AG20443 (cell line): ENCODE measurements at regions not wholly inside any gene's neighbourhood (a gene's known extent, or its start where the extent isn't known, plus 50 kb on each side); places are given as distances from the start of the nearest gene placed in this dataset.

Experiments
- DNase-seq: peaks from one replicate; pipeline ENCODE4 v3.0.0; 2012; ENCODE audit warnings: low spot score, mixed read lengths

- no peak for DNase-seq
Measured at GRCh38 chr5:3825531-3826451, 230.2 kb downstream of the IRX1 start.

DNA sequence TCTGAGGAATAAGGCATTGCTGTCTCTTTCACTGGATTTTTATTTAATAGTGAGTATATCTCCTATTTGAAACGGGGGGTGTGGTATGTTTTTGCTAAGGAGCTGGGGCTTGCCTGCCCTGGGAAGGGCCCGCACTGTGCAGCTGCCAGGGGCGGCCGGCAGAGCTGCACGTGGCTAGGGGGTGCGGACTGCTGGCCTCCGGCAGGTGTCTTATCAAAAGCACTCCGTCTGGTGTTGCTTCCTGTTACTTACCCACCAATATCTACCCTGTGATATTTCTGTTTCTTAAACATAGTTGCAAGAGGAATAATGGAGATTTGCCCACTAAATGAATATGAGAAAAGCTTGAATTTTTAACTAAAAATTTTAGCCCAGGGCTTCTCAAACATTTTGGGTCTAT lies 232.0 kb downstream of the IRX1 start:
- no peak for DNase-seq

DNA sequence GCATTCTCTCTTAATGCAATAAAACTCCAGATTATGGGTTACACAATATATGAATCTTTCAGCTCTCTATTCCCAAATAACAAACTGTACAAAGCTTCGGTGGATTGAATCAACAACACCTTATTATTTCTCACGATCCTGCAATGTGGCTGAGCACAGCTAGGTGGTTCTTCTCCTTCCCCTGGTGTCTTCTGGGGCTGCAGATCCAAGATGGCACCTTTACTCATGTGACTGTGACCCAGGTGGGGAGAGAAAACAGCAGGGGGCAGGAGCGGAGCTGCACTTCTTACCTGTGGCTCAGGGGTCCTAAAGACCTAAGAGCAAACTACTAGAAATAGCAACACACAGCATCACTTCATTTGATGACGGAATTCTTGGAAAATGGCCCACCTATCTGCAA lies 233.1 kb downstream of the IRX1 start:
- DNase-seq = no peak

GRCh38 chr5:3833566-3833965 lies 237.9 kb downstream of the IRX1 start:
- no peak for DNase-seq

- DNase-seq = no peak
Measured at GRCh38 chr5:3835811-3836210, 240.2 kb downstream of the IRX1 start.

- DNase-seq = no peak
Measured at GRCh38 chr5:3836528-3836927, 240.9 kb downstream of the IRX1 start.

- no peak for DNase-seq
Measured at GRCh38 chr5:3837506-3837905, 241.9 kb downstream of the IRX1 start.

DNA sequence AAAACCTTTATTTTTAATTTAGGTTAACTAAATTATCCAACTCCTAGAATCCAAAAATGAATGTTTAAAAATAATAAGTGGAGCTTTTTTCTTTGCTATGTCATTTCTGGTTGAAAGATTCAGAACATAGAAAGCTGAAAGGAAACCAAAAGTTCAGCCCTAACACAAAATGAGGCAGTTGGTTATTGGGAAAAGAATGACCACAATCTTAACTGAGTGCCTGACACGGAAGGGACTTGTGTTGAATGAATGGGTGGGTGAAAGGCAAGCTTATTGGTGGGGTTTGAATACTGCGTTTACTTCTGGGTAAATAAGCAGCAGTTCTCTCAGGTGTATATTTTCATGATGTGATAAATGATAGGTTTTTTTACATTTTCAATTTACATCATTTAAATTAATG lies 243.5 kb downstream of the IRX1 start:
- DNase-seq = no peak

GRCh38 chr5:3842591-3842990 lies 247.0 kb downstream of the IRX1 start:
- no peak for DNase-seq

DNA sequence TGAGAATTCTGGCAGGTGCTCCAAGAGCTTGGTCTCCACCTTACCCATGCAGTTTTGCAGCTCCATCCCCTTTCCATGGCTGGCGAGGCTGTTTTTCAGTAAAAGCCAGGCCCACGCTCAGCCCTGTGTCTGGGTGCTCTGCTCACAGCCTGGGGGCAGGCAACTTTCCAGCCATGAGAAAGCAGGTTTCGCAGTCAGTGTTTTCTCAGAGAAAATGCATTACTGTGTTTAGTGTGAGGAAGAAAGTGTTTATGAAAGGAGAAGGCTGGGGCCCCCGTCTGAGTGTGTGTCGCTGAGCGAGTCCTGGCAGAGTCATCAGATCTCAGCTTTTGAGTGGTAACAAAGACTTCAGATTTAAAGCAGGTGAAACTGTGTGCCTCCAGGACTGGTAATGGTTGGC lies 248.1 kb downstream of the IRX1 start:
- DNase-seq = no peak

DNA sequence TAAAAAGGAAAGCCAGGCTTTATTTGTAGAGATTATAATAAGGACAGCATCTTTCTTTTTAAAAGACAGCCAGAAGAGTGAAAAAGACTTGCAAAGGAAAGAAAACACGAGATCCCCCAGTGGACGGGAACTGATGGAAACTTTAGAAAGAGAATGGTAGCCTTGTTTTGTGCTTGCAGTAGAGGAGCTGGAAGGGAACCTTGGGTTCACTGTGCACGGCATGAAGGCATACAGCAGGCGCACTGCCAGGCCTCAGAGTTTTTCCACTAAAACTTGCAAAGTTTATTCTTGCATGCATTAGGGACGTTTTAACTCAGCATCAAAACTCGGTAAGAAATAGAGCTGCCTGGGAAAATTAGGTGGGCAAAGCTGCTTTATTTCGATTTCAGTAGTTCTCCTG lies 248.6 kb downstream of the IRX1 start:
- DNase-seq = no peak

GRCh38 chr5:3845230-3845629 lies 249.6 kb downstream of the IRX1 start:
- no peak for DNase-seq

- no peak for DNase-seq
Measured at GRCh38 chr5:3852161-3852916, 256.7 kb downstream of the IRX1 start.

DNA sequence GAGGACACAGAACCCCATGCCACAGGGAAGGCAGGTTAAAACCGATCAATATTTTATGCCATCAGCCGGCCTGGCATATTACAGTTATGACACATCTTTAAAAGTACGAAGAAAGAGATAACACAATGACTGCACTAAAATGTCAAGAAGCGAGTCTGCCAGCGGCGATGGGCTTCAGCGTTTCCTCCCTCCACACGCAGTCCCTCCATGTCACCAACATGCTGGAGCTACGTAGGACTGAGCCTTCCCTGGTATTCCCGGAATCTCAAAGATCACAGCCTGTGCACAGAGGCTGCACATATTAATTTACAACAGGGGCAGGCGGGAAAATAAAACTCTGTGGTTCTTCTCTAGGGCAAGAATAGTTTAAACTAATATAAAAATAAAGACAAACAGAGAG lies 257.7 kb downstream of the IRX1 start:
- no peak for DNase-seq

DNA sequence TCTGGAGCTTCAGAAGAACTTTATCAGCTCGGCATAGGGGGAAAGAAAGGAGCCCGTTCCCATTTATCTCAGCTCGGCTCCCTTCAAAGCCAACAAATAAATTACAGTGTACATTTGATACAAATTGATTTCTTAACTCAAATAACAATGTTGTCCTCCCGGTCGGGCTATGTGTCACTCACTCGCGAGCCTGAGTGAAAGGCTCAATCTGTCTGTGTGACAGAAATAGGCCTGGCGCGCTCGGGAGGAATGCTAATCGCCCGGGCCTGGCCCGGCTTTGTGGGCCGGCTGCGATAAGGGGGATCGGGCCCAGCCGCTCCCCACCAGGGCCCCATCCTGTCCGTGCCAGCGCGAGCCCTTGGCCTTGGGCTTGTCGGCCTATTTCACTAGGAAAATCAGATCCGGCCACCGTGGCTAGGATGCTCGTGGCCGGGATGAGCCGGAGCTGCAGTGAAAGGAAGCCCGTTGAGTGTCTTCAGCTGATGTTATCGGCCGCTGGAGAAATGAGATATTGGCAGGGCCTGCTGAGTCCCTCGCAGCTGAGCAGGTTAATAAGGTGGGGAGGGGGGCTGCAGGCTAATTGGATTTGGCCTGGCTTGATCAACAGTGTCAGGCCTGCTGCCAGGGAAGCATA lies 258.7 kb downstream of the IRX1 start:
- DNase-seq = no peak

DNA sequence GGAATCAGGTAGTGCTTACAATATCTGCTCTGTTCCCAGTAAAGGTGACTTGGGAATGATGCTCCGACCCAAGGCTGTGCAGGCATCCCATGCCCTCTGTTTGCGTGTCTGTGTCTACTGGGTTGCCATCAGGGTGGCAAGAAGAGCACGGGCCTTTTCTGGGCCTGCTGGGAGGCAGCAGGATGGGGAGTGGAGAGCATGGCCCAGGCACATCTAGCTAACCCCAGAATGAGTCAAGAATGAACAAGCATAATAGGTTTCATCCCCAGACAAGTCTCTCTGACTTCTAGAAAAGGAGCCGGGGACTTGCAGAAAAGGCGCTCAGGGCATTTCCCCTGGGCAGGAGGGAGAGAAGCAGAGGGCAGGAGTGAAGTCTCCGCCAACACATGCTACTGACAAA lies 260.4 kb downstream of the IRX1 start:
- DNase-seq = no peak

GRCh38 chr5:3858524-3858923 lies 262.9 kb downstream of the IRX1 start:
- no peak for DNase-seq

GRCh38 chr5:3862906-3863305 lies 267.3 kb downstream of the IRX1 start:
- DNase-seq = no peak

DNA sequence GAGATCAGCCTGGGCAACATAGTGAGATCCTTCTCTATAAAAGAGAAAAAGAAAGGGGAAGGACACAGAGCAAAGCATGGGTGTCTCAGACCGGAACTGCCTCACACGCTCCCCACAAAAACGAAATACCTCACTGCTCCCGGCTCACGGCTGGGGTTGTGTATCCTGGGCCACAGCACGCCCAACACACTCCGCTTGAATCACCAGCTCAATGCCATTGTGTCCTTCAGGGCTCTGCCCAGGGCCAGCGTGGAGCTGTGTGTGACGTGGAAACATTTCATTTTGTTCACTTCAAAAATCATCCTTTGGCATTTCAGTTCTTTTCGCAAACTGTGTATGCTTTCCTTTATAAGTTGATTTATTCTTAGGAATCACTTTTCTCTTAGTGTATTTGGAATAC lies 279.5 kb downstream of the IRX1 start:
- no peak for DNase-seq

- no peak for DNase-seq
Measured at GRCh38 chr5:3878267-3878666, 282.6 kb downstream of the IRX1 start.

- no peak for DNase-seq
Measured at GRCh38 chr5:3883040-3883439, 287.4 kb downstream of the IRX1 start.

- no peak for DNase-seq
Measured at GRCh38 chr5:3886524-3887451, 291.2 kb downstream of the IRX1 start.
